ENCODE measurements at regions not wholly inside any gene's neighbourhood (a gene's known extent, or its start where the extent isn't known, plus 50 kb on each side); places are given as distances from the start of the nearest gene placed in this dataset.

DNA sequence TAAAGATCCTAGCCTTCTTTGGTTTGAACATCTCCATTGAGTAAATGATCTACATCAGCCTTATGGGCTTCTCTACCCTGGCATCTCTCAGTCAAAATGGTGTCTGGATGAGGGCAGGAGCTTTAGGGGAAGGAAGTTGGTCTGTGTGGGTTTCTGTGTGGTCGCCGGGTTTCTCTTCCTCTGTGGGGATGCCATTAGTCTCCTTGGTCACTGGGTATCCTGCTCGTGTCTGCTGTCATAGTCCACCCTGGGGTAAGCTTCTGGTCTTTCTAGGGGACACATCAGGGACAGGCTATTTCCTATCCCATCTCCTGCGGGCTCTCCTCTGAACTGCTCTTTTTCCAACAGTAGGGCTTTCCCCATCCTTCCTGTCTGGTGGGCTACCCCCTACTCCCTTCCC, 150.3 kb upstream of the NPY start:
- ATAC-seq = no peak

GRCh38 chr7:24134535-24134934, 149.5 kb upstream of the NPY start:
- intact Hi-C loops (cut with micrococcal nuclease) = no loop called here
- no peak overlapping the region for H3K27ac ChIP-seq (ENCODE audit: low read depth, low read length)
- Mint-ChIP-seq H3K4me1 (peaks cover 0 to 17% (median 8%) of the 10 kb centered on the region in 7 donors), H3K27ac (no peak overlapping the region), H3K36me3 (no peaks in the 10 kb centered on the region), H3K27me3 (peaks cover 4 to 28% (median 19%) of the 10 kb centered on the region in 5 donors), H3K9me3 (no peaks in the 10 kb centered on the region), H3K4me3 (no peak overlapping the region)
- CTCF ChIA-PET = no interaction called here
- no peaks in the 10 kb centered on the region for H3K4me1 ChIP-seq (ENCODE audit: control insufficient read depth in 2 of 2, insufficient read depth in 2 of 2, low read length in 2 of 2)
- H3K27me3 ChIP-seq (ENCODE audit: control insufficient read depth in 2 of 2, insufficient read depth in 2 of 2, low read length in 2 of 2) = no peaks in the 10 kb centered on the region
- no peak for ATAC-seq
- no peaks in the 10 kb centered on the region for H3K36me3 ChIP-seq (ENCODE audit: control insufficient read depth in 2 of 3, insufficient read depth in 3 of 3, low read length in 3 of 3)
- H3K9me3 ChIP-seq (ENCODE audit: control insufficient read depth in 2 of 3, low read length in 3 of 3) = no peaks in the 10 kb centered on the region
- DNase-seq = no peak
- POLR2A ChIA-PET = no interaction called here
- no peak overlapping the region for H3K4me3 ChIP-seq (ENCODE audit: low read length)

More for the DNA sequence above, 150.3 kb upstream of the NPY start:
- no peaks in the 10 kb centered on the region for H3K27me3 ChIP-seq (ENCODE audit: control insufficient read depth in 2 of 2, insufficient read depth in 2 of 2, low read length in 2 of 2)
- Mint-ChIP-seq H3K27me3 (peaks cover 4 to 31% (median 19%) of the 10 kb centered on the region in 5 donors), H3K4me1 (peaks cover 0 to 17% (median 8%) of the 10 kb centered on the region in 7 donors), H3K4me3 (no peak overlapping the region), H3K36me3 (no peaks in the 10 kb centered on the region), H3K27ac (no peak overlapping the region), H3K9me3 (no peaks in the 10 kb centered on the region)
- H3K4me1 ChIP-seq (ENCODE audit: control insufficient read depth in 2 of 2, insufficient read depth in 2 of 2, low read length in 2 of 2) = no peaks in the 10 kb centered on the region
- H3K4me3 ChIP-seq (ENCODE audit: low read length) = no peak overlapping the region
- intact Hi-C loops (cut with micrococcal nuclease) = no loop called here
- H3K9me3 ChIP-seq (ENCODE audit: control insufficient read depth in 2 of 3, low read length in 3 of 3) = no peaks in the 10 kb centered on the region
- H3K36me3 ChIP-seq (ENCODE audit: control insufficient read depth in 2 of 3, insufficient read depth in 3 of 3, low read length in 3 of 3) = no peaks in the 10 kb centered on the region
- DNase-seq = no peak
- CTCF ChIA-PET = interaction anchor here (1.1 kb wide), 1 partner anchor 12 kb away, joined by 3 read pairs; no protein-coding TSS in a partner anchor
- no peak overlapping the region for H3K27ac ChIP-seq (ENCODE audit: low read depth, low read length)
- POLR2A ChIA-PET = no interaction called here

DNA sequence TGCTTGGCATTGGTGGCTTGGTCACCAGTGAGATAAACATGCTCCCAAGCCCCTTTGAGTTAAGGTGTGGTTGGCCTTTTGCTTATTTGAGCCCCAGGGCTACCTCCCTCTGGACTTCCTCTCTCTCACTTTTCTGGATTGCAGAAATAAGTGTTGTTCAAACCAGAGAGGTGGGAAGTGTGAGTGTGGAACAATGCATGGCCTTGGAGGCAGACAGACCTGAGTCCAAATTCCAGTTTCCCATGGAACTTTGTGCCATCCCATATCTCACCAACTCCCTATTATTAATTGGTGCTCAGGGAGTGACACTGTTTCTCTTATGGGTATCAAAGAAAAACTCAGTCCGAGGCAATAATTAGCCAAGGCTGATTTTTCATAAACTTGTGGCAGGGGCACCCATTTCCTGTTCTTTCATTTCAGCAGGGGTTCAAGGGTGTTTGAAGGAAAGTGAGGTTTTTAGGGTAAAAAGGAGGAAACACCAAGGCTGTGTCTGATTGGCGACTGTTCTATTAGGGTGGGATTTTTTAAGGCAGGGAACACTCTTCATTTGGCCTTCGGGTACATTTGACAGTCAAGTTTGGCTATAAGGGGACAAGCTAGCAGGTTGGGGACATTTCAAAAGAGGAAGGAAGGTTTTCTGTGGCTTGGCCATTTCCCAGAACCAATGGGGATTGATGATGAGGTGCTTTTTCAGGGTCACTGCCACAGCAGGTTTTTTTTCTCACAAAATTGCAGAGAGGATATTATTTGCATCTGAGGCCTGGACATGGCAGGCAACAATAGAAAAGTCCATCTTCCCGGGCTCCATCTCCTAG, 148.8 kb upstream of the NPY start:
- peaks cover 0 to 17% (median 8%) of the 10 kb centered on the region in 7 donors for H3K4me1 Mint-ChIP-seq
- no peak overlapping the region for H3K4me3 Mint-ChIP-seq
- ATAC-seq = no peak
- Histone ChIP-seq H3K27me3 (ENCODE audit: control insufficient read depth in 2 of 2, insufficient read depth in 2 of 2, low read length in 2 of 2) (no peaks in the 10 kb centered on the region), H3K4me1 (ENCODE audit: control insufficient read depth in 2 of 2, insufficient read depth in 2 of 2, low read length in 2 of 2) (no peaks in the 10 kb centered on the region), H3K27ac (ENCODE audit: low read depth, low read length) (no peak overlapping the region), H3K4me3 (ENCODE audit: low read length) (no peak overlapping the region), H3K36me3 (ENCODE audit: control insufficient read depth in 2 of 3, insufficient read depth in 3 of 3, low read length in 3 of 3) (no peaks in the 10 kb centered on the region), H3K9me3 (ENCODE audit: control insufficient read depth in 2 of 3, low read length in 3 of 3) (no peaks in the 10 kb centered on the region)
- CTCF ChIA-PET = no interaction called here
- no peak for DNase-seq
- H3K27me3 Mint-ChIP-seq = peaks cover 4 to 30% (median 24%) of the 10 kb centered on the region in 5 donors
- POLR2A ChIA-PET = no interaction called here
- H3K9me3 Mint-ChIP-seq = no peaks in the 10 kb centered on the region
- intact Hi-C loops (cut with micrococcal nuclease) = no loop called here
- no peak overlapping the region for H3K27ac Mint-ChIP-seq
- H3K36me3 Mint-ChIP-seq = no peaks in the 10 kb centered on the region

GRCh38 chr7:24137338-24137737, 146.7 kb upstream of the NPY start:
- H3K36me3 ChIP-seq (ENCODE audit: control insufficient read depth in 2 of 3, insufficient read depth in 3 of 3, low read length in 3 of 3) = no peaks in the 10 kb centered on the region
- H3K27me3 ChIP-seq (ENCODE audit: control insufficient read depth in 2 of 2, insufficient read depth in 2 of 2, low read length in 2 of 2) = no peaks in the 10 kb centered on the region
- DNase-seq = no peak
- no peak for ATAC-seq
- Mint-ChIP-seq H3K9me3 (peaks cover 0 to 4% (median 0%) of the 10 kb centered on the region in 11 donors), H3K4me1 (peaks cover 0 to 17% (median 8%) of the 10 kb centered on the region in 7 donors), H3K36me3 (no peaks in the 10 kb centered on the region), H3K27me3 (peaks cover 6 to 39% (median 31%) of the 10 kb centered on the region in 5 donors), H3K4me3 (no peak overlapping the region), H3K27ac (no peak overlapping the region)
- intact Hi-C loops (cut with micrococcal nuclease) = no loop called here
- CTCF ChIA-PET = no interaction called here
- H3K4me1 ChIP-seq (ENCODE audit: control insufficient read depth in 2 of 2, insufficient read depth in 2 of 2, low read length in 2 of 2) = no peaks in the 10 kb centered on the region
- POLR2A ChIA-PET = no interaction called here
- H3K4me3 ChIP-seq (ENCODE audit: low read length) = no peak overlapping the region
- no peaks in the 10 kb centered on the region for H3K9me3 ChIP-seq (ENCODE audit: control insufficient read depth in 2 of 3, low read length in 3 of 3)
- H3K27ac ChIP-seq (ENCODE audit: low read depth, low read length) = no peak overlapping the region

- intact Hi-C loops (cut with micrococcal nuclease) = no loop called here
- no peaks in the 10 kb centered on the region for H3K9me3 ChIP-seq (ENCODE audit: control insufficient read depth in 2 of 3, low read length in 3 of 3)
- Mint-ChIP-seq H3K36me3 (no peaks in the 10 kb centered on the region), H3K27me3 (peaks cover 6 to 39% (median 31%) of the 10 kb centered on the region in 5 donors), H3K27ac (no peak overlapping the region), H3K4me1 (peaks cover 0 to 17% (median 8%) of the 10 kb centered on the region in 7 donors), H3K4me3 (no peak overlapping the region), H3K9me3 (peaks cover 0 to 4% (median 0%) of the 10 kb centered on the region in 11 donors)
- no peaks in the 10 kb centered on the region for H3K27me3 ChIP-seq (ENCODE audit: control insufficient read depth in 2 of 2, insufficient read depth in 2 of 2, low read length in 2 of 2)
- ChIA-PET POLR2A (no interaction called here), CTCF (no interaction called here)
- H3K27ac ChIP-seq (ENCODE audit: low read depth, low read length) = no peak overlapping the region
- no peak overlapping the region for H3K4me3 ChIP-seq (ENCODE audit: low read length)
- DNase-seq = no peak
- ATAC-seq = no peak
- no peaks in the 10 kb centered on the region for H3K36me3 ChIP-seq (ENCODE audit: control insufficient read depth in 2 of 3, insufficient read depth in 3 of 3, low read length in 3 of 3)
- H3K4me1 ChIP-seq (ENCODE audit: control insufficient read depth in 2 of 2, insufficient read depth in 2 of 2, low read length in 2 of 2) = no peaks in the 10 kb centered on the region
Observed at GRCh38 chr7:24138343-24138742, 145.6 kb upstream of the NPY start.

- intact Hi-C loops (cut with micrococcal nuclease) = no loop called here
- H3K9me3 ChIP-seq (ENCODE audit: control insufficient read depth in 2 of 3, low read length in 3 of 3) = no peaks in the 10 kb centered on the region
- H3K27me3 ChIP-seq (ENCODE audit: control insufficient read depth in 2 of 2, insufficient read depth in 2 of 2, low read length in 2 of 2) = no peaks in the 10 kb centered on the region
- DNase-seq (no peak), ATAC-seq (no peak)
- CTCF ChIA-PET = no interaction called here
- Mint-ChIP-seq H3K36me3 (no peaks in the 10 kb centered on the region), H3K4me1 (peaks cover 0 to 5% (median 4%) of the 10 kb centered on the region in 7 donors), H3K27me3 (peaks cover 2 to 39% (median 32%) of the 10 kb centered on the region in 5 donors), H3K4me3 (no peak overlapping the region), H3K9me3 (peaks cover 0 to 4% (median 0%) of the 10 kb centered on the region in 11 donors), H3K27ac (no peak overlapping the region)
- POLR2A ChIA-PET = no interaction called here
- no peaks in the 10 kb centered on the region for H3K4me1 ChIP-seq (ENCODE audit: control insufficient read depth in 2 of 2, insufficient read depth in 2 of 2, low read length in 2 of 2)
- no peak overlapping the region for H3K27ac ChIP-seq (ENCODE audit: low read depth, low read length)
- no peaks in the 10 kb centered on the region for H3K36me3 ChIP-seq (ENCODE audit: control insufficient read depth in 2 of 3, insufficient read depth in 3 of 3, low read length in 3 of 3)
- no peak overlapping the region for H3K4me3 ChIP-seq (ENCODE audit: low read length)
Observed at GRCh38 chr7:24140001-24140400, 144.0 kb upstream of the NPY start.

Measured in naive thymus-derived CD4-positive, alpha-beta T cell (primary cell).